NB4 (cell line): ENCODE measurements at regions not wholly inside any gene's neighbourhood (a gene's known extent, or its start where the extent isn't known, plus 50 kb on each side); places are given as distances from the start of the nearest gene placed in this dataset.

Experiments
- DNase-seq: peaks from one replicate; pipeline ENCODE4 v3.0.0; 2010; ENCODE audit warnings: low read depth
- H3K4me3 ChIP-seq: one replicate; pipeline ENCODE4 v1.5.1; 2011; ENCODE audit warnings: mild to moderate bottlenecking, low read depth, low read length, moderate library complexity
- CTCF ChIP-seq: IDR thresholded peaks from one replicate; pipeline ENCODE4 v1.5.1; 2012; ENCODE audit warnings: low read depth, low read length
- MAX ChIP-seq: IDR thresholded peaks from 2 replicates; pipeline ENCODE4 v1.6.1; 2011; ENCODE audit warnings: low read depth, low read length
- MYC ChIP-seq: IDR thresholded peaks from 2 replicates; pipeline ENCODE4 v1.6.1; 2011; ENCODE audit warnings: low read depth, low read length
- POLR2A ChIP-seq: IDR thresholded peaks from 2 replicates; pipeline ENCODE4 v1.6.1; 2011; ENCODE audit warnings: mild to moderate bottlenecking; ENCODE audit not compliant: insufficient read length; ENCODE audit errors: extremely low read depth

- DNase-seq = peak; percentile 26
- no peak overlapping the region for H3K4me3 ChIP-seq
- no peak for TF ChIP-seq MYC
- TF ChIP-seq CTCF = no peak
- TF ChIP-seq POLR2A = no peak
- TF ChIP-seq MAX = no peak
Observed at GRCh38 chr12:89081719-89082369, 270.5 kb downstream of the DUSP6 start.

- TF ChIP-seq POLR2A (no peak), MAX (no peak), MYC (no peak), CTCF (no peak)
- H3K4me3 ChIP-seq = no peak overlapping the region
- no peak for DNase-seq
Observed at GRCh38 chr12:89080793-89081465, 271.4 kb downstream of the DUSP6 start.

GRCh38 chr12:89075880-89076540, 276.3 kb downstream of the DUSP6 start:
- no peak for TF ChIP-seq MYC
- TF ChIP-seq CTCF = no peak
- TF ChIP-seq MAX = no peak
- TF ChIP-seq POLR2A = no peak
- no peak for DNase-seq
- no peak overlapping the region for H3K4me3 ChIP-seq

GRCh38 chr12:89073659-89074058, 278.6 kb downstream of the DUSP6 start:
- TF ChIP-seq MAX = no peak
- H3K4me3 ChIP-seq = no peak overlapping the region
- no peak for DNase-seq

GRCh38 chr12:89073027-89073398, 279.3 kb downstream of the DUSP6 start:
- DNase-seq = no peak
- TF ChIP-seq POLR2A (no peak), CTCF (no peak), MAX (no peak), MYC (no peak)
- H3K4me3 ChIP-seq = no peak overlapping the region

- H3K4me3 ChIP-seq = no peak overlapping the region
- DNase-seq = no peak
- TF ChIP-seq POLR2A (no peak), MAX (no peak), MYC (no peak), CTCF (no peak)
Observed at GRCh38 chr12:89072294-89073026, 279.8 kb downstream of the DUSP6 start.
